ENCODE measurements at regions not wholly inside any gene's neighbourhood (a gene's known extent, or its start where the extent isn't known, plus 50 kb on each side); places are given as distances from the start of the nearest gene placed in this dataset.
A peak's percentile ranks its signal among the peaks of the same experiment; 100 is the strongest.

GRCh38 chr1:98057236-98057910 lies 136.5 kb upstream of the DPYD start:
- no peak for ATAC-seq

GRCh38 chr1:98056781-98057180 lies 135.9 kb upstream of the DPYD start:
- intact Hi-C loops (cut with micrococcal nuclease), result loop anchor here (10.0 kb wide), 2 partner anchors 602 to 1332 kb away; partner anchors contain the start of gene PTBP2 (in 1 of the 2)
- CTCF ChIA-PET, result no interaction called here

More at GRCh38 chr1:98057236-98057910, 136.5 kb upstream of the DPYD start:
- Mint-ChIP-seq H3K27ac (no peak overlapping the region), H3K36me3 (no peaks in the 10 kb centered on the region), H3K4me1 (peaks cover 10 to 18% (median 13%) of the 10 kb centered on the region in 7 donors), H3K9me3 (no peaks in the 10 kb centered on the region), H3K4me3 (no peak overlapping the region), H3K27me3 (peaks cover 53 to 68% (median 62%) of the 10 kb centered on the region in 5 donors)
- H3K9me3 ChIP-seq (ENCODE audit: control insufficient read depth in 2 of 3, low read length in 3 of 3), result no peaks in the 10 kb centered on the region
- ChIA-PET POLR2A (no interaction called here), CTCF (no interaction called here)
- intact Hi-C loops (cut with micrococcal nuclease), result loop anchor here (10.0 kb wide), 2 partner anchors 603 to 1333 kb away; partner anchors contain the start of gene PTBP2 (in 1 of the 2)
- peaks cover 6 to 12% of the 10 kb centered on the region in 2 donors for H3K27me3 ChIP-seq (ENCODE audit: control insufficient read depth in 2 of 2, insufficient read depth in 2 of 2, low read length in 2 of 2)
- H3K36me3 ChIP-seq (ENCODE audit: control insufficient read depth in 2 of 3, insufficient read depth in 3 of 3, low read length in 3 of 3), result no peaks in the 10 kb centered on the region
- no peak overlapping the region for H3K4me3 ChIP-seq (ENCODE audit: low read length)
- no peak overlapping the region for H3K27ac ChIP-seq (ENCODE audit: low read depth, low read length)
- peaks cover 4 to 14% of the 10 kb centered on the region in 2 donors for H3K4me1 ChIP-seq (ENCODE audit: control insufficient read depth in 2 of 2, insufficient read depth in 2 of 2, low read length in 2 of 2)
- DNase-seq, result no peak

GRCh38 chr1:98055457-98055856 lies 134.6 kb upstream of the DPYD start:
- POLR2A ChIA-PET, result no interaction called here

More at GRCh38 chr1:98056781-98057180, 135.9 kb upstream of the DPYD start:
- Mint-ChIP-seq H3K36me3 (no peaks in the 10 kb centered on the region), H3K27me3 (peaks cover 59 to 74% (median 68%) of the 10 kb centered on the region in 5 donors), H3K4me3 (no peak overlapping the region), H3K9me3 (no peaks in the 10 kb centered on the region), H3K27ac (no peak overlapping the region), H3K4me1 (peaks cover 10 to 18% (median 13%) of the 10 kb centered on the region in 7 donors)
- H3K4me1 ChIP-seq (ENCODE audit: control insufficient read depth in 2 of 2, insufficient read depth in 2 of 2, low read length in 2 of 2), result peaks cover 4 to 14% of the 10 kb centered on the region in 2 donors
- POLR2A ChIA-PET, result no interaction called here
- no peaks in the 10 kb centered on the region for H3K36me3 ChIP-seq (ENCODE audit: control insufficient read depth in 2 of 3, insufficient read depth in 3 of 3, low read length in 3 of 3)
- H3K9me3 ChIP-seq (ENCODE audit: control insufficient read depth in 2 of 3, low read length in 3 of 3), result no peaks in the 10 kb centered on the region
- ATAC-seq, result no peak
- DNase-seq, result no peak
- H3K27me3 ChIP-seq (ENCODE audit: control insufficient read depth in 2 of 2, insufficient read depth in 2 of 2, low read length in 2 of 2), result peaks cover 6 to 16% of the 10 kb centered on the region in 2 donors
- H3K4me3 ChIP-seq (ENCODE audit: low read length), result no peak overlapping the region
- no peak overlapping the region for H3K27ac ChIP-seq (ENCODE audit: low read depth, low read length)

GRCh38 chr1:98054786-98055185 lies 134.0 kb upstream of the DPYD start:
- ChIA-PET CTCF (interaction anchor here (0.7 to 1.3 kb wide), 3 partner anchors 39 to 1830 kb away, joined by 3 read pairs; no protein-coding TSS in a partner anchor), POLR2A (no interaction called here)
- Histone ChIP-seq H3K9me3 (ENCODE audit: control insufficient read depth in 2 of 3, low read length in 3 of 3) (no peaks in the 10 kb centered on the region), H3K4me3 (ENCODE audit: low read length) (no peak overlapping the region), H3K4me1 (ENCODE audit: control insufficient read depth in 2 of 2, insufficient read depth in 2 of 2, low read length in 2 of 2) (peaks cover 4 to 14% of the 10 kb centered on the region in 2 donors), H3K36me3 (ENCODE audit: control insufficient read depth in 2 of 3, insufficient read depth in 3 of 3, low read length in 3 of 3) (no peaks in the 10 kb centered on the region), H3K27ac (ENCODE audit: low read depth, low read length) (no peak overlapping the region), H3K27me3 (ENCODE audit: control insufficient read depth in 2 of 2, insufficient read depth in 2 of 2, low read length in 2 of 2) (peaks cover 7 to 24% of the 10 kb centered on the region in 2 donors)
- H3K36me3 Mint-ChIP-seq, result no peaks in the 10 kb centered on the region
- H3K4me3 Mint-ChIP-seq, result peak overlapping the region in 7 of 10 donors; percentile 61 to 81 (median 72)
- peaks cover 10 to 18% (median 13%) of the 10 kb centered on the region in 7 donors for H3K4me1 Mint-ChIP-seq
- no peak for ATAC-seq
- peaks cover 69 to 86% (median 76%) of the 10 kb centered on the region in 5 donors for H3K27me3 Mint-ChIP-seq
- H3K27ac Mint-ChIP-seq, result no peak overlapping the region
- DNase-seq, result no peak
- intact Hi-C loops (cut with micrococcal nuclease), result loop anchor here (1.0 to 10.0 kb wide), 10 partner anchors 232 to 1818 kb away; partner anchors contain the start of gene PTBP2 (in 2 of the 2)
- no peaks in the 10 kb centered on the region for H3K9me3 Mint-ChIP-seq

More at GRCh38 chr1:98055457-98055856, 134.6 kb upstream of the DPYD start:
- Histone ChIP-seq H3K4me3 (ENCODE audit: low read length) (no peak overlapping the region), H3K27ac (ENCODE audit: low read depth, low read length) (no peak overlapping the region), H3K9me3 (ENCODE audit: control insufficient read depth in 2 of 3, low read length in 3 of 3) (no peaks in the 10 kb centered on the region), H3K36me3 (ENCODE audit: control insufficient read depth in 2 of 3, insufficient read depth in 3 of 3, low read length in 3 of 3) (no peaks in the 10 kb centered on the region), H3K4me1 (ENCODE audit: control insufficient read depth in 2 of 2, insufficient read depth in 2 of 2, low read length in 2 of 2) (peaks cover 4 to 14% of the 10 kb centered on the region in 2 donors), H3K27me3 (ENCODE audit: control insufficient read depth in 2 of 2, insufficient read depth in 2 of 2, low read length in 2 of 2) (peaks cover 6 to 20% of the 10 kb centered on the region in 2 donors)
- no peak overlapping the region for H3K4me3 Mint-ChIP-seq
- no peaks in the 10 kb centered on the region for H3K36me3 Mint-ChIP-seq
- H3K9me3 Mint-ChIP-seq, result no peaks in the 10 kb centered on the region
- H3K27ac Mint-ChIP-seq, result no peak overlapping the region
- CTCF ChIA-PET, result interaction anchor here (0.6 to 1.3 kb wide), 3 partner anchors 111 to 1059 kb away, joined by 3 read pairs; no protein-coding TSS in a partner anchor
- H3K4me1 Mint-ChIP-seq, result peaks cover 10 to 18% (median 13%) of the 10 kb centered on the region in 7 donors
- H3K27me3 Mint-ChIP-seq, result peaks cover 70 to 83% (median 76%) of the 10 kb centered on the region in 5 donors
- ATAC-seq, result no peak
- no peak for DNase-seq
- intact Hi-C loops (cut with micrococcal nuclease), result loop anchor here (2.0 to 10.0 kb wide), 3 partner anchors 601 to 1819 kb away; partner anchors contain the start of gene PTBP2 (in 1 of the 2)

GRCh38 chr1:98054367-98054701 lies 133.5 kb upstream of the DPYD start:
- Mint-ChIP-seq H3K36me3 (peaks cover 0 to 2% (median 0%) of the 10 kb centered on the region in 5 donors), H3K27me3 (peaks cover 72 to 88% (median 79%) of the 10 kb centered on the region in 5 donors), H3K4me1 (peaks cover 13 to 23% (median 17%) of the 10 kb centered on the region in 7 donors), H3K9me3 (peaks cover 0 to 1% (median 0%) of the 10 kb centered on the region in 11 donors), H3K4me3 (peak overlapping the region; percentile 23 to 81 (median 63)), H3K27ac (no peak overlapping the region)
- H3K4me1 ChIP-seq (ENCODE audit: control insufficient read depth in 2 of 2, insufficient read depth in 2 of 2, low read length in 2 of 2), result peaks cover 4 to 14% of the 10 kb centered on the region in 2 donors
- intact Hi-C loops (cut with micrococcal nuclease), result loop anchor here (1.0 to 10.0 kb wide), 10 partner anchors 232 to 1818 kb away; partner anchors contain the start of gene PTBP2 (in 2 of the 2)
- ATAC-seq (no peak), DNase-seq (no peak)
- CTCF ChIA-PET, result interaction anchor here (0.7 to 1.7 kb wide), 6 partner anchors 32 to 1829 kb away, joined by 3 to 6 read pairs (median 3); no protein-coding TSS in a partner anchor
- no peak overlapping the region for H3K4me3 ChIP-seq (ENCODE audit: low read length)
- H3K27ac ChIP-seq (ENCODE audit: low read depth, low read length), result no peak overlapping the region
- no peaks in the 10 kb centered on the region for H3K36me3 ChIP-seq (ENCODE audit: control insufficient read depth in 2 of 3, insufficient read depth in 3 of 3, low read length in 3 of 3)
- H3K27me3 ChIP-seq (ENCODE audit: control insufficient read depth in 2 of 2, insufficient read depth in 2 of 2, low read length in 2 of 2), result peaks cover 12 to 24% of the 10 kb centered on the region in 2 donors
- H3K9me3 ChIP-seq (ENCODE audit: control insufficient read depth in 2 of 3, low read length in 3 of 3), result no peaks in the 10 kb centered on the region
- POLR2A ChIA-PET, result no interaction called here

- Histone ChIP-seq H3K4me3 (ENCODE audit: low read length) (peak overlapping the region; percentile 55), H3K27ac (ENCODE audit: low read depth, low read length) (no peak overlapping the region), H3K36me3 (ENCODE audit: control insufficient read depth in 2 of 3, insufficient read depth in 3 of 3, low read length in 3 of 3) (no peaks in the 10 kb centered on the region), H3K4me1 (ENCODE audit: control insufficient read depth in 2 of 2, insufficient read depth in 2 of 2, low read length in 2 of 2) (peaks cover 6 to 20% of the 10 kb centered on the region in 2 donors), H3K27me3 (ENCODE audit: control insufficient read depth in 2 of 2, insufficient read depth in 2 of 2, low read length in 2 of 2) (peaks cover 18 to 23% of the 10 kb centered on the region in 2 donors), H3K9me3 (ENCODE audit: control insufficient read depth in 2 of 3, low read length in 3 of 3) (no peaks in the 10 kb centered on the region)
- intact Hi-C loops (cut with micrococcal nuclease), result loop anchor here (1.0 to 10.0 kb wide), 10 partner anchors 231 to 1817 kb away; partner anchors contain the start of gene PTBP2 (in 2 of the 2)
- peak overlapping the region; percentile 61 to 81 (median 72) for H3K4me3 Mint-ChIP-seq
- H3K27me3 Mint-ChIP-seq, result peaks cover 78 to 90% (median 80%) of the 10 kb centered on the region in 5 donors
- ChIA-PET POLR2A (no interaction called here), CTCF (interaction anchor here (0.7 to 1.7 kb wide), 5 partner anchors 31 to 1085 kb away, joined by 3 to 6 read pairs (median 3); no protein-coding TSS in a partner anchor)
- peaks cover 17 to 29% (median 23%) of the 10 kb centered on the region in 7 donors for H3K4me1 Mint-ChIP-seq
- peak; percentile 12 to 74 (median 55) for DNase-seq
- H3K27ac Mint-ChIP-seq, result no peak overlapping the region
- peak; percentile 91 for ATAC-seq
- H3K36me3 Mint-ChIP-seq, result peaks cover 0 to 4% (median 0%) of the 10 kb centered on the region in 5 donors
- H3K9me3 Mint-ChIP-seq, result peaks cover 0 to 2% (median 0%) of the 10 kb centered on the region in 11 donors
These were observed 132.9 kb upstream of the DPYD start for GRCh38 chr1:98053471-98054366.

Data from naive thymus-derived CD4-positive, alpha-beta T cell (primary cell).